H9 (cell line): ENCODE measurements at regions not wholly inside any gene's neighbourhood (a gene's known extent, or its start where the extent isn't known, plus 50 kb on each side); places are given as distances from the start of the nearest gene placed in this dataset.
A peak's percentile ranks its signal among the peaks of the same experiment; 100 is the strongest.

Experiments used
- DNase-seq: peaks from one replicate; pipeline ENCODE4 v3.0.0-alpha.2; 2017
- H2AFZ ChIP-seq: one replicate; pipeline ENCODE4 v1.6.1; 2013; ENCODE audit warnings: mild to moderate bottlenecking, low read length, control low read depth, moderate library complexity
- H2AK5ac ChIP-seq: 2 replicates; pipeline ENCODE4 v1.6.1; 2013; ENCODE audit warnings: low read length, control low read depth, mixed read lengths; ENCODE audit not compliant: insufficient read length
- H2BK120ac ChIP-seq: one replicate; pipeline ENCODE4 v1.6.1; 2013; ENCODE audit warnings: low read depth, mild to moderate bottlenecking, low read length, control low read depth, inconsistent platforms; ENCODE audit not compliant: poor library complexity, severe bottlenecking
- H2BK12ac ChIP-seq: 2 replicates; pipeline ENCODE4 v1.6.1; 2013; ENCODE audit warnings: low read length, control low read depth, mixed read lengths, low read depth; ENCODE audit not compliant: insufficient read length
- H2BK15ac ChIP-seq: 2 replicates; pipeline ENCODE4 v1.6.1; 2013; ENCODE audit warnings: low read depth, low read length, control low read depth
- H2BK20ac ChIP-seq: one replicate; pipeline ENCODE4 v1.6.1; 2013; ENCODE audit warnings: low read depth, mild to moderate bottlenecking, low read length, control low read depth, inconsistent platforms; ENCODE audit not compliant: poor library complexity, severe bottlenecking
- H2BK5ac ChIP-seq: 2 replicates; pipeline ENCODE4 v1.6.1; 2013; ENCODE audit warnings: low read length, control low read depth, mixed read lengths; ENCODE audit not compliant: insufficient read length
- H3K14ac ChIP-seq: 2 replicates; pipeline ENCODE4 v1.6.1; 2013; ENCODE audit warnings: low read length, control low read depth; ENCODE audit not compliant: insufficient read depth
- H3K18ac ChIP-seq: 2 replicates; pipeline ENCODE4 v1.6.1; 2013; ENCODE audit warnings: low read depth, mild to moderate bottlenecking, mixed read lengths, low read length, control low read depth; ENCODE audit not compliant: insufficient read length
- H3K23ac ChIP-seq: 2 replicates; pipeline ENCODE4 v1.6.1; 2013; ENCODE audit warnings: low read length, control low read depth, mixed read lengths, low read depth; ENCODE audit not compliant: insufficient read length
- H3K23me2 ChIP-seq: 2 replicates; pipeline ENCODE4 v1.6.1; 2013; ENCODE audit warnings: low read depth, mild to moderate bottlenecking, mixed read lengths, low read length, control low read depth; ENCODE audit not compliant: insufficient read length, poor library complexity, severe bottlenecking
- H3K27ac ChIP-seq: 2 replicates; pipeline ENCODE4 v1.5.1; 2013; ENCODE audit warnings: low read length, control low read depth, mixed read lengths, low read depth; ENCODE audit not compliant: insufficient read length
- H3K27me3 ChIP-seq: 2 replicates; pipeline ENCODE4 v1.6.1; 2013; ENCODE audit warnings: low read length, control low read depth, inconsistent platforms; ENCODE audit not compliant: insufficient read depth
- H3K4ac ChIP-seq: 2 replicates; pipeline ENCODE4 v1.6.1; 2013; ENCODE audit warnings: low read depth, mild to moderate bottlenecking, control low read depth, inconsistent platforms, low read length, moderate library complexity
- H3K4me1 ChIP-seq: 2 replicates; pipeline ENCODE4 v1.6.1; 2013; ENCODE audit warnings: low read length, control low read depth, inconsistent platforms; ENCODE audit not compliant: insufficient read depth
- H3K4me2 ChIP-seq: 2 replicates; pipeline ENCODE4 v1.6.1; 2013; ENCODE audit warnings: low read length, control low read depth, mixed read lengths; ENCODE audit not compliant: insufficient read length, insufficient read depth
- H3K56ac ChIP-seq: 2 replicates; pipeline ENCODE4 v1.6.1; 2013; ENCODE audit warnings: low read depth, mild to moderate bottlenecking, mixed read lengths, low read length, control low read depth; ENCODE audit not compliant: insufficient read length
- H3K79me1 ChIP-seq: 2 replicates; pipeline ENCODE4 v1.6.1; 2013; ENCODE audit warnings: low read depth, mild to moderate bottlenecking, moderate library complexity, low read length, control low read depth, inconsistent platforms; ENCODE audit not compliant: insufficient read depth, poor library complexity, severe bottlenecking
- H3K79me2 ChIP-seq: 2 replicates; pipeline ENCODE4 v1.6.1; 2013; ENCODE audit warnings: low read length, control low read depth, inconsistent platforms; ENCODE audit not compliant: insufficient read depth
- H3K9ac ChIP-seq: 2 replicates; pipeline ENCODE4 v1.6.1; 2013; ENCODE audit warnings: low read length, control low read depth, mixed read lengths; ENCODE audit not compliant: insufficient read length; ENCODE audit errors: extremely low read depth
- H3K9me3 ChIP-seq: one replicate; pipeline ENCODE4 v1.6.1; 2013; ENCODE audit warnings: low read depth, low read length, inconsistent platforms; ENCODE audit not compliant: control insufficient read depth
- H3T11ph ChIP-seq: one replicate; pipeline ENCODE4 v1.6.1; 2013; ENCODE audit warnings: mild to moderate bottlenecking, low read length, control low read depth, inconsistent platforms
- H4K20me1 ChIP-seq: one replicate; pipeline ENCODE4 v1.6.1; 2013; ENCODE audit not compliant: control insufficient read depth, insufficient read length, insufficient read depth
- H4K5ac ChIP-seq: 2 replicates; pipeline ENCODE4 v1.6.1; 2013; ENCODE audit warnings: low read depth, mild to moderate bottlenecking, mixed read lengths, low read length, control low read depth; ENCODE audit not compliant: insufficient read length
- H4K8ac ChIP-seq: replicated peaks from 2 replicates; pipeline ENCODE4 v1.6.1; 2013; ENCODE audit warnings: low read length, control low read depth, mixed read lengths, low read depth; ENCODE audit not compliant: insufficient read length
- H4K91ac ChIP-seq: 2 replicates; pipeline ENCODE4 v1.6.1; 2013; ENCODE audit warnings: low read depth, mild to moderate bottlenecking, moderate library complexity, mixed read lengths, low read length, control low read depth; ENCODE audit not compliant: insufficient read length
- H3K27ac Mint-ChIP-seq, 3 experiments: 2 replicates in 2 of 3; 3 replicates in 1 of 3; pipeline ENCODE4 v1.8.0; 2020 to 2021; ENCODE audit warnings: mixed read lengths in 3 of 3, mild to moderate bottlenecking in 1 of 3, moderate library complexity in 1 of 3
- H3K27me3 Mint-ChIP-seq: 2 replicates; pipeline ENCODE4 v1.8.0; 2021; ENCODE audit warnings: low read depth, mild to moderate bottlenecking, moderate library complexity, mixed read lengths
- H3K36me3 Mint-ChIP-seq, 3 experiments: 2 replicates in 2 of 3; 3 replicates in 1 of 3; pipeline ENCODE4 v1.8.0; 2020 to 2021; ENCODE audit warnings: low read depth in 3 of 3, mixed read lengths in 3 of 3; ENCODE audit not compliant: insufficient read depth in 1 of 3
- H3K4me1 Mint-ChIP-seq, 2 experiments: 2 replicates each; pipeline ENCODE4 v1.8.0; 2020; ENCODE audit warnings: mixed read lengths in 2 of 2
- H3K4me3 Mint-ChIP-seq, 2 experiments: 2 replicates in 1 of 2; 3 replicates in 1 of 2; pipeline ENCODE4 v1.8.0; 2020 to 2021; ENCODE audit warnings: mild to moderate bottlenecking in 2 of 2, mixed read lengths in 2 of 2, moderate library complexity in 1 of 2
- H3K9me3 Mint-ChIP-seq, 2 experiments: 2 replicates in 1 of 2; 3 replicates in 1 of 2; pipeline ENCODE4 v1.8.0; 2020; ENCODE audit warnings: mild to moderate bottlenecking in 2 of 2, mixed read lengths in 2 of 2, moderate library complexity in 1 of 2
- WGBS: extraction: QIAGEN DNeasy Blood & Tissue Kit; methylation state at CpG from one replicate; pipeline ENCODE4 v1.1.7; 2013; ENCODE audit warnings: missing lambda C conversion rate, low lambda C conversion rate, mixed read lengths; ENCODE audit not compliant: insufficient read length; ENCODE audit errors: extremely low coverage; 5-methylcytosine and 5-hydroxymethylcytosine counted together
- TF ChIP-seq, protein P1 (sequence below): fragments of 200-600 bp; sonication (generic); conservative IDR thresholded peaks from 3 replicates; pipeline ENCODE4 v1.8.0; 2021; ENCODE audit warnings: antibody characterized with exemption, mild to moderate bottlenecking

DNA sequence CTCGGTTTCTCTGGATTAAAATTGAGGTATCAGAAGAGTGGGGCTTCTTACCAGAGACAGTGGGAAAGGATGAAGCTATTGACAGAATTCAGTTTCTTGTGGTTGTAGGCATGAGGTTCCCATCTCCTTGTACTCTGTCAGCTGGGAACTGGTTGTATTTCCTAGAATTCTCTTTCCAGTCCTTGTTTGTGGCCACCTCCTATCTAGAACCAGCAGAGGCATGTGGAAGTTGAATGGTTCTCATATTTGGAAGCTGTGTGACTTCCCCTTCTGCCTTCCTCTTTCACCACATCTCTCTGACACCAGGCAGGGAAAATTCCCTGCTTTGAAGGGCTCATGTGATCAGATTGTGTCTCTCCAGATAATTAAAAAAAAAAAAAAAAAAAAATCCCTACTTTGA, 457.7 kb upstream of the ADAMTS5 start:
- no peak overlapping the region for H3K4ac ChIP-seq
- no peak overlapping the region for H2AK5ac ChIP-seq
- peak overlapping the region; percentile 25 for H3K27ac ChIP-seq
- no peak overlapping the region for H2BK12ac ChIP-seq
- no peak overlapping the region for H3K18ac ChIP-seq
- Mint-ChIP-seq H3K4me1 (peaks cover 26 to 28% of the 10 kb centered on the region in 2 experiments), H3K4me3 (no peak overlapping the region), H3K27me3 (no peaks in the 10 kb centered on the region), H3K9me3 (peaks cover 0 to 5% of the 10 kb centered on the region in 2 experiments; a peak in 1 of 5 replicates), H3K27ac (peak overlapping the region; percentile 40 to 93 (median 82); a peak in 5 of 7 replicates), H3K36me3 (peaks cover 0 to 4% (median 2%) of the 10 kb centered on the region in 3 experiments; a peak in 3 of 7 replicates)
- no peak overlapping the region for H3T11ph ChIP-seq
- no peak overlapping the region for H4K91ac ChIP-seq
- no peak for DNase-seq
- peaks cover 12% of the 10 kb centered on the region; the same call in 1 of the 2 replicates for H3K4me1 ChIP-seq
- no CpG with 5 or more reads among the region's 1 CpG for WGBS
- no peak overlapping the region for H3K14ac ChIP-seq
- no peaks in the 10 kb centered on the region for H4K20me1 ChIP-seq
- no peaks in the 10 kb centered on the region for H3K9me3 ChIP-seq
- no peaks in the 10 kb centered on the region for H3K79me1 ChIP-seq
- no peak overlapping the region for H3K56ac ChIP-seq
- no peak overlapping the region for H3K9ac ChIP-seq
- no peak overlapping the region for H2AFZ ChIP-seq
- H2BK20ac ChIP-seq = no peak overlapping the region
- H3K79me2 ChIP-seq = no peaks in the 10 kb centered on the region
- no peaks in the 10 kb centered on the region for H3K27me3 ChIP-seq
- H3K23me2 ChIP-seq = no peaks in the 10 kb centered on the region
- no peak overlapping the region for H2BK120ac ChIP-seq
- TF ChIP-seq, protein P1, sequence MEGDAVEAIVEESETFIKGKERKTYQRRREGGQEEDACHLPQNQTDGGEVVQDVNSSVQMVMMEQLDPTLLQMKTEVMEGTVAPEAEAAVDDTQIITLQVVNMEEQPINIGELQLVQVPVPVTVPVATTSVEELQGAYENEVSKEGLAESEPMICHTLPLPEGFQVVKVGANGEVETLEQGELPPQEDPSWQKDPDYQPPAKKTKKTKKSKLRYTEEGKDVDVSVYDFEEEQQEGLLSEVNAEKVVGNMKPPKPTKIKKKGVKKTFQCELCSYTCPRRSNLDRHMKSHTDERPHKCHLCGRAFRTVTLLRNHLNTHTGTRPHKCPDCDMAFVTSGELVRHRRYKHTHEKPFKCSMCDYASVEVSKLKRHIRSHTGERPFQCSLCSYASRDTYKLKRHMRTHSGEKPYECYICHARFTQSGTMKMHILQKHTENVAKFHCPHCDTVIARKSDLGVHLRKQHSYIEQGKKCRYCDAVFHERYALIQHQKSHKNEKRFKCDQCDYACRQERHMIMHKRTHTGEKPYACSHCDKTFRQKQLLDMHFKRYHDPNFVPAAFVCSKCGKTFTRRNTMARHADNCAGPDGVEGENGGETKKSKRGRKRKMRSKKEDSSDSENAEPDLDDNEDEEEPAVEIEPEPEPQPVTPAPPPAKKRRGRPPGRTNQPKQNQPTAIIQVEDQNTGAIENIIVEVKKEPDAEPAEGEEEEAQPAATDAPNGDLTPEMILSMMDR = no peak
- H4K5ac ChIP-seq = no peak overlapping the region
- no peak overlapping the region for H4K8ac ChIP-seq
- H3K23ac ChIP-seq = no peak overlapping the region
- H3K4me2 ChIP-seq = no peak overlapping the region
- no peak overlapping the region for H2BK15ac ChIP-seq
- no peak overlapping the region for H2BK5ac ChIP-seq
